Left colon (tissue), 2 donors: ENCODE measurements at regions not wholly inside any gene's neighbourhood (a gene's known extent, or its start where the extent isn't known, plus 50 kb on each side); places are given as distances from the start of the nearest gene placed in this dataset.
"Not testable (repeated sequence)": the region's sequence is repeated elsewhere in the genome, so short reads cannot be mapped to it uniquely, and the experiment has no call there.

Experiments used
- ATAC-seq: fragments of 200-7000 bp; cut with Tn5 transposase; one replicate; pipeline ENCODE4 v1.9.1; 2020; ENCODE audit warnings: mild to moderate bottlenecking, moderate library complexity
- DNase-seq, 2 donors: peaks; one replicate each; pipeline ENCODE4 v3.0.0-alpha.2; 2020
- intact Hi-C, 2 donors: fragments of 100-400 bp; cut with DNase I in 1 of 2; cut with micrococcal nuclease in 1 of 2; formaldehyde crosslinking; loops; one replicate each; pipeline versions ENCODE4 v1.11.2 to v1.14.0; 2022; cut with DNase I, micrococcal nuclease
- donor health status: DM: no; HTN: no; CAD: no.
- donor health status: DM: yes; HTN: yes; CAD: no.

- no peak for ATAC-seq
- intact Hi-C loops, result no loop called here
- no peak for DNase-seq
These were observed 75.6 kb upstream of the ETV3 start for GRCh38 chr1:157213836-157214235.

DNA sequence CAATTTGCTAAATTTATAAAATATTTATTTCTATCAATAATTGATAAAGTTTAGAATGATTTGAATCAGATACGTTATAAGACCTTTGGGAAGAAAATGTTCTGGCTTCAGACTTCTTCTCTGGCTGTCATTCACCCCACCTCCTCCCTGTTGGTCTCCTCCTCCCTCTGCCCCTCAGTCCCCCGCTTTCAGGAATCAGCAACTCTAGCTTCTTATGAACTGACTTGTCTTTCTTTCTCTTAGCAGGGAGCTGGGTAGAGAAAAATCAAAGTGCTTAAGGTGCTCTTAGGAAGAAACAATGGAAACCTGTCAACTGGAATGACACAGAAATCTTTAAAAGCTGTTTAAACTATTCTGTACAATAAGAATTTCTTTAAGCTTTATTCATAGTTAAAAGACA lies 71.3 kb upstream of the ETV3 start:
- intact Hi-C loops, result no loop called here
- no peak for ATAC-seq
- no peak for DNase-seq

DNA sequence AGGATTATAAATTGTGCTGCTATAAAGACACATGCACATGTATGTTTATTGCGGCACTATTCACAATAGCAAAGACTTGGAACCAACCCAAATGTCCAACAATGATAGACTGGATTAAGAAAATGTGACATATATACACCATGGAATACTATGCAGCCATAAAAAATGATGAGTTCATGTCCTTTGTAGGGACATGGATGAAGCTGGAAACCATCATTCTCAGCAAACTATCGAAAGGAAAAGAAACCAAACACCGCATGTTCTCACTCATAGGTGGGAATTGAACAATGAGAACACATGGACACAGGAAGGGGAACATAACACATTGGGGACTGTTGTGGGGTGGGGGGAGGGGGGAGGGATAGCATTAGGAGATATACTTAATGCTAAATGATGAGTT lies 67.8 kb upstream of the ETV3 start:
- ATAC-seq, intact Hi-C loops, DNase-seq: not testable (repeated sequence)

- ATAC-seq, result no peak
- DNase-seq, result no peak
- intact Hi-C loops, result no loop called here
These were observed 65.0 kb upstream of the ETV3 start for GRCh38 chr1:157203166-157203565.

- no peak for ATAC-seq
- intact Hi-C loops, result no loop called here
- no peak for DNase-seq
These were observed 64.1 kb upstream of the ETV3 start for GRCh38 chr1:157202331-157202730.

GRCh38 chr1:157201767-157202166 lies 63.6 kb upstream of the ETV3 start:
- DNase-seq (no peak), ATAC-seq (no peak)
- intact Hi-C loops, result no loop called here

DNA sequence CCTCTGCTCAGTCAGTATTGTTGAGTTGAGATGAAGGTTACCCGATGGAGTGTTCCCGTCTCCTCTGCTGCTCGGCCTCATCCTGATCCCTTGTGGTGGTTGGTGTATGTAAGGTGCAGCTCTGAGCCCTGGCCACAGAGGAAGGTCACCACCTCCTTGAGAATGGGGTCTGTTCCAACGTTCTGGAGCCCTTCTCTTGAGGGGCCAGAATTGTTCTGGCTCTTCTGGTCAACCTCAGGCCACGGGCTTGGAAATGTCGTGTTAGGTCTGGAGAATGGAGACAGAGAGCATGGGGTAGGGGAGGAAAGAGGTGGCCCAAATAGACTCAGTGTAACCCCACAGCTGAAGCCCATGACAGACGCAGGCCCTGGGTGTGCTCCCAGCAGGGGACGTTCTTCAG lies 62.3 kb upstream of the ETV3 start:
- ATAC-seq, result no peak
- DNase-seq, result no peak
- intact Hi-C loops, result no loop called here

GRCh38 chr1:157199421-157199755 lies 61.2 kb upstream of the ETV3 start:
- DNase-seq (no peak), ATAC-seq (no peak)
- intact Hi-C loops, result loop anchor here in 1 of 2 donors (5.0 kb wide), 1 partner anchor 288 kb away; no protein-coding TSS in a partner anchor

GRCh38 chr1:157198619-157199420 lies 60.6 kb upstream of the ETV3 start:
- DNase-seq, result no peak
- no peak for ATAC-seq
- intact Hi-C loops, result loop anchor here in 1 of 2 donors (5.0 kb wide), 1 partner anchor 288 kb away; no protein-coding TSS in a partner anchor

- peak; percentile 68 for ATAC-seq
- no peak for DNase-seq
- intact Hi-C loops, result loop anchor here in 1 of 2 donors (5.0 kb wide), 1 partner anchor 289 kb away; no protein-coding TSS in a partner anchor
These were observed 59.8 kb upstream of the ETV3 start for GRCh38 chr1:157197906-157198435.

- peak; percentile 71 for ATAC-seq
- not testable (repeated sequence) for DNase-seq
- intact Hi-C loops, result loop anchor here in 1 of 2 donors (5.0 kb wide), 1 partner anchor 290 kb away; no protein-coding TSS in a partner anchor
These were observed 58.7 kb upstream of the ETV3 start for GRCh38 chr1:157196670-157197456.

GRCh38 chr1:157196245-157196543 lies 58.0 kb upstream of the ETV3 start:
- ATAC-seq (no peak), DNase-seq (no peak)
- intact Hi-C loops, result loop anchor here in 1 of 2 donors (5.0 kb wide), 1 partner anchor 291 kb away; no protein-coding TSS in a partner anchor

- no peak for DNase-seq
- intact Hi-C loops, result loop anchor here in 1 of 2 donors (5.0 kb wide), 1 partner anchor 292 kb away; no protein-coding TSS in a partner anchor
- no peak for ATAC-seq
These were observed 57.5 kb upstream of the ETV3 start for GRCh38 chr1:157195521-157196244.

DNA sequence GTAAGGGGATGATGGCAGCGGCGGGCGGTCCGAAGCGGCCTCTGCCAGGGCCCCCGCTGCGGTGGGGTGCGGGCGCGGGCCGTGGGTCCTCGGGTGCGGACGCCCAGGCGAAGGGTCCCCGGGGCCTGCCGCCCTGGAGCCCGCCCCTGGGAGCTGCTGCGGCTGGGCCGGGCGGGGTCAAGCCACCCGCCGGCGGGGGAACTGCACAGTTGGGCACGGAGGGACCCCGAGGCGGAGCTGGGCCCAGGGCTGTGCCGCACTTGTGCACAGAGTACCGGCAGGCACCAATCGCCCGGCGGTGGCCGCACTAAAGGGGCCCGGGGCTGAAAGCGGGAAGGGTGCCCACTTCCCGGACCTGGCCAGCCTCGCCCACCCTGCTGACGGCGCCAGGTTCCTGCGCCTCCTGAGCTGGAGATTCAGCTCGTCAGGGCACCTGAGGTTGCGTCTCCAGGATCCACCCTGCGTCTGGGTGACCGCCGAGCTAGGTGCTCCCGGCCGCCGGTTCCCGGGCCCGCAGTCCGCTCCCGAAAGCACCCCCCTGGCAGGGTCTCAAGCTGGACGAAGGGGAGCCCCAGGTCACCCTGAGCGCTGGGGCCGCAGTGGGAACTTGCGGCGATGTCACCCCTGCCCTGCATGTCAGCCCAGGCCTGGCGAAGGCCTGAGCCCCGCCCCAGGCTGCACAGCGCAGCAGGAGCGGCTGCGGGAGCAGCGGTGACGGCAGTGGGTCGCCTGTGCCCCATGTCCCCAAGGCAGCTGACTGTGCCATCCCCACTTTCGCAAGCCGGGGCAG lies 56.7 kb upstream of the ETV3 start:
- intact Hi-C loops, result loop anchor here (5.0 kb wide), 2 partner anchors 292 to 302 kb away; no protein-coding TSS in a partner anchor
- no peak for DNase-seq
- ATAC-seq, result no peak

- peak in 1 of 2 donors; percentile 83 for DNase-seq
- intact Hi-C loops, result loop anchor here in 1 of 2 donors (5.0 kb wide), 1 partner anchor 303 kb away; no protein-coding TSS in a partner anchor
- ATAC-seq, result peak; percentile 45
These were observed 55.7 kb upstream of the ETV3 start for GRCh38 chr1:157193702-157194391.

- ATAC-seq (no peak), DNase-seq (no peak)
- intact Hi-C loops, result loop anchor here in 1 of 2 donors (5.0 kb wide), 1 partner anchor 304 kb away; no protein-coding TSS in a partner anchor
These were observed 55.0 kb upstream of the ETV3 start for GRCh38 chr1:157193219-157193618.
